CD14-positive monocyte (primary cell): ENCODE measurements at regions not wholly inside any gene's neighbourhood (a gene's known extent, or its start where the extent isn't known, plus 50 kb on each side); places are given as distances from the start of the nearest gene placed in this dataset.

Source experiments
- DNase-seq, 3 donors: peaks; one replicate each; pipeline ENCODE4 v3.0.0-alpha.2; 2011 to 2022
- H2AFZ ChIP-seq: 2 replicates; pipeline ENCODE4 v1.6.0; 2012; ENCODE audit warnings: mild to moderate bottlenecking, low read depth, low read length, inconsistent platforms; ENCODE audit not compliant: insufficient read depth, poor library complexity, severe bottlenecking
- H3K27ac ChIP-seq, 2 donors: 1 replicate in 1 of 2; 2 replicates in 1 of 2; pipeline ENCODE4 v1.5.1; 2012 to 2013; ENCODE audit warnings: low read length in 2 of 2, control low read depth in 1 of 2, inconsistent platforms in 1 of 2, low read depth in 1 of 2, mild to moderate bottlenecking in 1 of 2
- H3K27me3 ChIP-seq, 2 donors: one replicate each; pipeline versions ENCODE4 v1.6.0 to v1.6.1; 2011 to 2013; ENCODE audit warnings: low read length in 2 of 2; ENCODE audit not compliant: control insufficient read depth in 2 of 2, insufficient read depth in 2 of 2
- H3K36me3 ChIP-seq, 2 donors: replicated peaks in 1 of 2; 1 replicate in 1 of 2; 2 replicates in 1 of 2; pipeline versions ENCODE4 v1.5.1 to v1.6.1; 2012 to 2013; ENCODE audit warnings: low read length in 2 of 2, control low read depth in 1 of 2, inconsistent platforms in 1 of 2, mild to moderate bottlenecking in 1 of 2; ENCODE audit not compliant: insufficient read depth in 2 of 2, control insufficient read depth in 1 of 2
- H3K4me1 ChIP-seq, 2 donors: 1 replicate in 1 of 2; 2 replicates in 1 of 2; pipeline versions ENCODE4 v1.5.1 to v1.6.1; 2012 to 2013; ENCODE audit warnings: low read length in 2 of 2, control low read depth in 1 of 2, inconsistent platforms in 1 of 2, mild to moderate bottlenecking in 1 of 2, moderate library complexity in 1 of 2; ENCODE audit not compliant: insufficient read depth in 2 of 2, control insufficient read depth in 1 of 2
- H3K4me2 ChIP-seq: replicated peaks from 2 replicates; pipeline ENCODE3; 2012; ENCODE audit warnings: low read length, moderate library complexity, mild to moderate bottlenecking; ENCODE audit not compliant: poor library complexity, severe bottlenecking; ENCODE audit errors: extremely low read depth
- H3K4me3 ChIP-seq, 3 experiments: fragments of 200-600 bp in 1 of 3; sonication (generic) in 1 of 3; replicated peaks in 1 of 3; 1 replicate in 2 of 3; 2 replicates in 1 of 3; pipeline ENCODE4 v1.5.1; 2011 to 2013; ENCODE audit warnings: low read length in 3 of 3, mild to moderate bottlenecking in 3 of 3, control low read depth in 2 of 3, low read depth in 2 of 3, inconsistent platforms in 1 of 3, moderate library complexity in 1 of 3
- H3K79me2 ChIP-seq: 2 replicates; pipeline ENCODE4 v1.6.0; 2012; ENCODE audit warnings: mild to moderate bottlenecking, control low read depth, inconsistent platforms, low read length, moderate library complexity; ENCODE audit not compliant: insufficient read depth
- H3K9ac ChIP-seq: 2 replicates; pipeline ENCODE4 v1.6.0; 2017; ENCODE audit warnings: low read length, mild to moderate bottlenecking; ENCODE audit not compliant: insufficient read depth, poor library complexity, severe bottlenecking
- H3K9me3 ChIP-seq, 2 donors: replicated peaks in 1 of 2; 1 replicate in 1 of 2; 2 replicates in 1 of 2; pipeline versions ENCODE4 v1.5.1 to v1.6.1; 2012 to 2013; ENCODE audit warnings: low read length in 2 of 2, control low read depth in 1 of 2; ENCODE audit not compliant: control insufficient read depth in 1 of 2, insufficient read depth in 1 of 2
- H4K20me1 ChIP-seq: 2 replicates; pipeline ENCODE4 v1.6.0; 2012; ENCODE audit warnings: mild to moderate bottlenecking, low read length, control low read depth, moderate library complexity; ENCODE audit not compliant: insufficient read depth
- H3K27ac Mint-ChIP-seq, 7 donors: one replicate each; pipeline ENCODE4 v1.8.0; 2020; ENCODE audit warnings: mild to moderate bottlenecking in 7 of 7, mixed read lengths in 7 of 7, moderate library complexity in 6 of 7, inconsistent platforms in 2 of 7
- H3K27me3 Mint-ChIP-seq, 3 donors: one replicate each; pipeline ENCODE4 v1.8.0; 2021 to 2022; ENCODE audit warnings: low read depth in 3 of 3, mild to moderate bottlenecking in 3 of 3, mixed read lengths in 3 of 3, moderate library complexity in 3 of 3, inconsistent platforms in 1 of 3
- H3K36me3 Mint-ChIP-seq, 2 donors: one replicate each; pipeline ENCODE4 v1.8.0; 2020; ENCODE audit warnings: mixed read lengths in 2 of 2, inconsistent platforms in 1 of 2, mild to moderate bottlenecking in 1 of 2
- H3K4me1 Mint-ChIP-seq: one replicate; pipeline ENCODE4 v1.8.0; 2020; ENCODE audit warnings: mild to moderate bottlenecking, mixed read lengths
- H3K4me3 Mint-ChIP-seq, 2 donors: one replicate each; pipeline ENCODE4 v1.8.0; 2020; ENCODE audit warnings: mild to moderate bottlenecking in 2 of 2, mixed read lengths in 2 of 2, moderate library complexity in 1 of 2
- H3K9me3 Mint-ChIP-seq, 7 donors: one replicate each; pipeline ENCODE4 v1.8.0; 2020 to 2022; ENCODE audit warnings: mixed read lengths in 7 of 7, mild to moderate bottlenecking in 6 of 7, moderate library complexity in 6 of 7, inconsistent platforms in 2 of 7
- WGBS: methylation state at CpG from one replicate; pipeline ENCODE4 v1.1.5; 2013; ENCODE audit warnings: missing lambda C conversion rate; ENCODE audit not compliant: insufficient coverage; 5-methylcytosine and 5-hydroxymethylcytosine counted together
- intact Hi-C, 2 donors: fragments of 100-400 bp; cut with micrococcal nuclease; formaldehyde crosslinking; loops; one replicate each; pipeline versions ENCODE4 v1.15.0 to v1.15.1; 2023
- TF ChIP-seq, protein P1 (sequence below): fragments of 200-600 bp; IDR thresholded peaks from one replicate; pipeline ENCODE4 v1.8.0; 2022; ENCODE audit warnings: antibody characterized with exemption, mild to moderate bottlenecking

DNA sequence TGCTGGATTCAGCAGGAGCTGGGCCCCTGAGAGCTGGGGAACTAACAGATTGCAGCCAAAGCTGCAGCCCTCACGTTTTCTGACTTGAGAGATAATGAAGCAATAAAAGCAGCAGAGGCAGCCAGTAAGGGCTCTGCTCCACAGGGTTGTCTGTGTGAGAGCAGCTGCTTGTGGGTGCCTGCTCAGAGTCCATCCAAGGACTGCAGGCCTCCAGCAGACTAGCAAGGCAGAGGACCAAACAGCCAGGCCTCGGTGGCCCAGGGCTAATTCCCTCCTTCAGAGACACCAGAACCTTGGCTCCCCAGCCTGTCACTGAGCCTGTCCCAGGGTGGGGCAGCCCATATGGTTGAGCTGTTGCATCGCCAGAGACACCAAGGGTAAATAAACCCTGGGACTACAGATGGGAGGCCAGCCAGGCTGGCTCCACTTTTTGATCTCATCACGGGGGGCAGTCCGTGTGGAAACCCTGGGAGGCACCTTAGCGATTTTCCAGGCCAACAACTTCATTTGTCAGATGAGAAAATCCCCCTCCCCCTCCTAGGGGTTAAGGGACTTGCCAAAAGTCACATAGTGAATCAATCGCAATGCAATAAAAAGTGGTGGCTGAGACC lies 229.2 kb downstream of the WDR11 start:
- DNase-seq: no peak
- Histone ChIP-seq H3K79me2 (no peaks in the 10 kb centered on the region), H4K20me1 (no peaks in the 10 kb centered on the region), H3K9ac (no peak overlapping the region), H3K27ac (no peak overlapping the region), H3K27me3 (peaks cover 2 to 25% of the 10 kb centered on the region in 2 donors), H2AFZ (no peak overlapping the region), H3K4me2 (no peak overlapping the region), H3K4me1 (peaks cover 24 to 27% of the 10 kb centered on the region in 2 donors), H3K36me3 (no peaks in the 10 kb centered on the region), H3K4me3 (no peak overlapping the region), H3K9me3 (no peaks in the 10 kb centered on the region)
- H3K27me3 Mint-ChIP-seq: peaks cover 8 to 18% (median 10%) of the 10 kb centered on the region in 3 donors
- H3K27ac Mint-ChIP-seq: no peak overlapping the region
- H3K36me3 Mint-ChIP-seq: no peaks in the 10 kb centered on the region
- peaks cover 0 to 3% (median 0%) of the 10 kb centered on the region in 7 donors for H3K9me3 Mint-ChIP-seq
- TF ChIP-seq, protein P1, sequence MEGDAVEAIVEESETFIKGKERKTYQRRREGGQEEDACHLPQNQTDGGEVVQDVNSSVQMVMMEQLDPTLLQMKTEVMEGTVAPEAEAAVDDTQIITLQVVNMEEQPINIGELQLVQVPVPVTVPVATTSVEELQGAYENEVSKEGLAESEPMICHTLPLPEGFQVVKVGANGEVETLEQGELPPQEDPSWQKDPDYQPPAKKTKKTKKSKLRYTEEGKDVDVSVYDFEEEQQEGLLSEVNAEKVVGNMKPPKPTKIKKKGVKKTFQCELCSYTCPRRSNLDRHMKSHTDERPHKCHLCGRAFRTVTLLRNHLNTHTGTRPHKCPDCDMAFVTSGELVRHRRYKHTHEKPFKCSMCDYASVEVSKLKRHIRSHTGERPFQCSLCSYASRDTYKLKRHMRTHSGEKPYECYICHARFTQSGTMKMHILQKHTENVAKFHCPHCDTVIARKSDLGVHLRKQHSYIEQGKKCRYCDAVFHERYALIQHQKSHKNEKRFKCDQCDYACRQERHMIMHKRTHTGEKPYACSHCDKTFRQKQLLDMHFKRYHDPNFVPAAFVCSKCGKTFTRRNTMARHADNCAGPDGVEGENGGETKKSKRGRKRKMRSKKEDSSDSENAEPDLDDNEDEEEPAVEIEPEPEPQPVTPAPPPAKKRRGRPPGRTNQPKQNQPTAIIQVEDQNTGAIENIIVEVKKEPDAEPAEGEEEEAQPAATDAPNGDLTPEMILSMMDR: no peak
- 68% methylated on average over 3 of the region's 7 CpGs for WGBS
- H3K4me3 Mint-ChIP-seq: no peak overlapping the region
- H3K4me1 Mint-ChIP-seq: peaks cover 22% of the 10 kb centered on the region
- intact Hi-C loops: no loop called here

DNA sequence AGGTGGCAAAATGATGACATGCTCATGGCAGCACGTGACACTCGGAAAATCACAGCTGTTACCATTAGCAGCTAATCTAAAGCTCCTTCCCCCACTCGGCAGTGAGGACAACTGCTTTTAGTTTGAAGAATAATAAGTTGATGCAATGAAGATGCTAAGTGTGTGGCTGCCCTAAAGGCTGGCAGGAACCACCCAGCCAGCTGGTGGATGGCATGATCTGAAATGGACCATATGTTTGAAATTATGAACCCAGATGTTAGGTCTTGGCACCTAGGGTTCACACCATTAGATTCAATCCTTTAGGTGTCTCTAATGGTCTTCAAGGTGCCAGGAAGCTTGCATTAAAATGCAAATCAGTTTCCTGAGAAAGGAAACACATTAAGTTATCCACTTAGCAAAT lies 230.1 kb downstream of the WDR11 start:
- Mint-ChIP-seq H3K4me1 (peaks cover 25% of the 10 kb centered on the region), H3K27me3 (peaks cover 8 to 18% (median 10%) of the 10 kb centered on the region in 3 donors), H3K27ac (no peak overlapping the region), H3K36me3 (no peaks in the 10 kb centered on the region), H3K9me3 (peaks cover 0 to 3% (median 0%) of the 10 kb centered on the region in 7 donors), H3K4me3 (no peak overlapping the region)
- intact Hi-C loops: no loop called here
- DNase-seq: no peak
- TF ChIP-seq, protein P1: no peak
- H3K27ac ChIP-seq: no peak overlapping the region
- no peaks in the 10 kb centered on the region for H3K9me3 ChIP-seq
- peaks cover 30% of the 10 kb centered on the region in 2 donors for H3K4me1 ChIP-seq
- H3K4me3 ChIP-seq: no peak overlapping the region
- H2AFZ ChIP-seq: no peak overlapping the region
- no peak overlapping the region for H3K9ac ChIP-seq
- H3K79me2 ChIP-seq: no peaks in the 10 kb centered on the region
- no CpG with 5 or more reads among the region's 3 CpGs for WGBS
- peaks cover 2 to 25% of the 10 kb centered on the region in 2 donors for H3K27me3 ChIP-seq
- H4K20me1 ChIP-seq: no peaks in the 10 kb centered on the region
- no peak overlapping the region for H3K4me2 ChIP-seq
- H3K36me3 ChIP-seq: no peaks in the 10 kb centered on the region
